T-helper 17 cell (primary cell): ENCODE measurements at regions not wholly inside any gene's neighbourhood (a gene's known extent, or its start where the extent isn't known, plus 50 kb on each side); places are given as distances from the start of the nearest gene placed in this dataset.
A peak's percentile ranks its signal among the peaks of the same experiment; 100 is the strongest.

ENCODE experiments used
- ATAC-seq: fragments of 150-1000 bp; cut with Tn5 transposase; 2 replicates; pipeline ENCODE4 v1.10.0; 2021; ENCODE audit warnings: mild to moderate bottlenecking, moderate library complexity
- DNase-seq, 3 donors: peaks; one replicate each; pipeline versions ENCODE4 v3.0.0 to v3.0.0-alpha.2; 2020 to 2021
- H3K9me3 ChIP-seq: one replicate; pipeline ENCODE4 v1.7.0; 2013; ENCODE audit warnings: low read length, mild to moderate bottlenecking; ENCODE audit not compliant: control insufficient read depth, poor library complexity, severe bottlenecking
- H3K27ac Mint-ChIP-seq: one replicate; pipeline ENCODE4 v1.8.0; 2022; ENCODE audit warnings: mild to moderate bottlenecking, moderate library complexity, mixed read lengths
- H3K27me3 Mint-ChIP-seq: one replicate; pipeline ENCODE4 v1.8.0; 2022; ENCODE audit warnings: mixed read lengths
- H3K36me3 Mint-ChIP-seq: one replicate; pipeline ENCODE4 v1.8.0; 2022; ENCODE audit warnings: low read depth, mixed read lengths
- H3K4me1 Mint-ChIP-seq: one replicate; pipeline ENCODE4 v1.8.0; 2022; ENCODE audit warnings: mild to moderate bottlenecking, mixed read lengths
- H3K4me3 Mint-ChIP-seq: one replicate; pipeline ENCODE4 v1.8.0; 2022; ENCODE audit warnings: mild to moderate bottlenecking, moderate library complexity, mixed read lengths

DNA sequence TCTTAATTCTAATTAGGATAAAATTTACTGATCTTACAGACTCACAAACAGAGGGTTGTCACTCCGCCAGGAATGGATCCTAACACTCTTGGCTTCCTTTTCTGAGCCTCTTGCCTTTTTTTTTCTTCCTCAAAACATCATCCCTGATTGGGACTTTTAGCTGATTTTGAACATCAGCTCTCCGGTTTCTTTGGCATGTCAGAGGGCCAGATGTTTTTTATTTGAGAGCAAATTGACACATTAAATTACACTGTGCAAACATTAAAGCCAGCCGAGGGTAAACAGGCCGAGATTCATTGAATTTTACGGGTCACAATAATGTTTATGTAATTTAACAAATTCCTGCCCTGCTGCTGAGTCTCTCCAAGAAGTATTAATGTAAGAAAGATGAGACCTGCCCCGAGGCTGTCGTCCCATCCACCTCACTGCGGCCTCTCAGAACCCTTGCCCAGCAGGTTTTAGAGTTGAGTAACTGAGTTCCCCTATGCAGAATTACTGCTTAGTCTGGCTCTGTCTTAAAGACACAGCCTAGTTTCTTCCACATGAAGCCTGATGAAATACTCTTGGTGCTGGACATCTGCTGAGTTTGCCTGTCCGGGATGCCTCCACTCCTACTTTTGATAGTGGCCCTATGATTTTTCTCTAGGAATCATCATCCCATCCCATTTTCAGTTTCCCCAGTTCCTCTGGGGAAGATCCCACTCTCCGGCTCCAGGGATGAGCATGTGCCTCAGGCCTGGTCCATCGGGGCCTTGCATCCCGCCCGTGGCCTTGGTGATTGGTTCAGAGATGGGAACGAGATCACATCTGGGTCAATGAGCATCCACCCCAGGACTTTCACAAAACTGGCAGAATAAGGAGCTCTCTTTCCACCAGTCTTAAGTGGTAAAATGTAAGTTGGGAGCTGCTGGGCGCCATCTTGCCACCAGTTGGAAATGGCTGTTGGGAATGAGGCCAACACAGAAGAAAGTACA, 226.6 kb upstream of the TLE3 start:
- Mint-ChIP-seq H3K4me1 (peaks cover 13% of the 10 kb centered on the region), H3K4me3 (no peak overlapping the region), H3K27me3 (no peaks in the 10 kb centered on the region), H3K36me3 (no peaks in the 10 kb centered on the region), H3K27ac (no peak overlapping the region)
- ATAC-seq (no peak), DNase-seq (no peak)
- no peaks in the 10 kb centered on the region for H3K9me3 ChIP-seq

DNA sequence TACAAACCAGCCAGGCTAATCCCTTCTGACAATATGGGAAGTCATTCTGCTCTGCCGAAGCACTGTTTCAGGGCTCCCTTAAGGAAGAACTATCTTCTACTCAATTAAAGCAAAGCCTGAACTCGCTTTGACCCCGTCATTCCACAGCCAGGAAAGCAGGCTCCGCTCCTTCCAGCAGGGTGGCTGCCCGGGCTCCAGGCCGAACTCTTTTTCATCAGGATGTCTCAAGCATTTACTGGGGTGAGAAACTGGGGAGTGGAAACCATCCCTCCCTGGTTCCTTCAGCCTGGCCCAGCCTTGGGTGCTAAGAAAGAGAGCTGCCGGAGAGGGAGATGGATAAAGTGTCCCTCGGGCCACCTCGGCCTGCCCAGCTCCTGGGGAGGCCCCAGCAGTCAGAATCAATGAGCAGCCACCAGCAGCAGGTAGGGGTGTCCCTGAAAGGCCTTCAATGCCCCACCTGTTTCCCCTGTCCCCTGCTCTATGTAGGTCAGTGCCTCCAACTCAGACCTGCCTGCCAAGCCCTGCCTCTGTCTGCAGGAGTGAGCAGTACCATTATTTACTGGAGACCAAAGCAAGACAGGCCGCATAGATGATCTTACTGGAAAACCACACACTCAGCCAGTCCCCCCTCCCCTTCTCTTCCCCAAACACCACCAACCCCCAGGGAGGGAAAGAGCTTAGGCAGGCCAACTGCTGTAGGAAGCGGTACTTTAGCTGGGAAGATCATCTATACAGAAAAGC, 225.6 kb upstream of the TLE3 start:
- Mint-ChIP-seq H3K4me3 (no peak overlapping the region), H3K27me3 (no peaks in the 10 kb centered on the region), H3K36me3 (no peaks in the 10 kb centered on the region), H3K4me1 (peaks cover 7% of the 10 kb centered on the region), H3K27ac (no peak overlapping the region)
- DNase-seq (no peak), ATAC-seq (no peak)
- no peaks in the 10 kb centered on the region for H3K9me3 ChIP-seq

- DNase-seq (no peak), ATAC-seq (no peak)
- no peaks in the 10 kb centered on the region for H3K36me3 Mint-ChIP-seq
- peaks cover under 1% of the 10 kb centered on the region for H3K4me1 Mint-ChIP-seq
- no peak overlapping the region for H3K27ac Mint-ChIP-seq
- H3K27me3 Mint-ChIP-seq, result no peaks in the 10 kb centered on the region
- no peaks in the 10 kb centered on the region for H3K9me3 ChIP-seq
- no peak overlapping the region for H3K4me3 Mint-ChIP-seq
These were observed 224.4 kb upstream of the TLE3 start for GRCh38 chr15:70322051-70322668.

DNA sequence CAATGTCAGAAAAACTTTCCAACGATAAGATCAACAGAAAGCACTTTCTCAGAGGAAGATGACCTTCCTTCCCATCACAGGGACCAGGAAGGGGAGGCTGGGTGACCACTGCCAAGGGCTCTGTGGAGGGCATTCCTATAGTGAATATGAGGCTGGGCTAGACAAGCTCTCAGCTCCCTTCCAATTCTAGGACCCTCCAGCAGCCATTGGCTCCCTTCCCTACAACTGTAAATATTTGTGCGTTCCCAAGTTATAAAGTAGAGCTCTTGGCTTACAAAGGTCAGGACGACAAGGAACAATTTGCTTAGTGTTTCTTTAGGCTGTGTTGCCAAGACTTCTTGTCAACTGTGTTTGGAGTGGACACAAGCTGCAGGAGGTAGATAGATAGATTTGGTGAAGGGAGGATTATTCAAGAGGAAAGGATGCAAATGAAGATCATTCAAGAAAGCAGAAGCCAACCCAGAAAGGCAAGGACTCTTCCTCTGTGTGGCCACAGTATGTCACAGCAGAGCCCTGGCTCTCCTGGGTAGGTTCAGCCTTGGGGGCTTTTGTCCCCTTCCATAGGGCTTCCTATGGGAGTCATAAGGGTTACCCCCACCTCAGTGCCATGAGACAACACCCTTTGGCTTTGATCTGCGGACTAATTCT, 223.6 kb upstream of the TLE3 start:
- Mint-ChIP-seq H3K4me1 (no peaks in the 10 kb centered on the region), H3K4me3 (no peak overlapping the region), H3K27ac (no peak overlapping the region), H3K36me3 (no peaks in the 10 kb centered on the region), H3K27me3 (peaks cover 5% of the 10 kb centered on the region)
- DNase-seq, result no peak
- ATAC-seq, result no peak
- no peaks in the 10 kb centered on the region for H3K9me3 ChIP-seq

- no peaks in the 10 kb centered on the region for H3K4me1 Mint-ChIP-seq
- no peak overlapping the region for H3K4me3 Mint-ChIP-seq
- no peaks in the 10 kb centered on the region for H3K36me3 Mint-ChIP-seq
- H3K9me3 ChIP-seq, result no peaks in the 10 kb centered on the region
- H3K27me3 Mint-ChIP-seq, result peaks cover 10% of the 10 kb centered on the region
- DNase-seq (no peak), ATAC-seq (peak; percentile 26)
- H3K27ac Mint-ChIP-seq, result no peak overlapping the region
These were observed 222.8 kb upstream of the TLE3 start for GRCh38 chr15:70320482-70320881.

DNA sequence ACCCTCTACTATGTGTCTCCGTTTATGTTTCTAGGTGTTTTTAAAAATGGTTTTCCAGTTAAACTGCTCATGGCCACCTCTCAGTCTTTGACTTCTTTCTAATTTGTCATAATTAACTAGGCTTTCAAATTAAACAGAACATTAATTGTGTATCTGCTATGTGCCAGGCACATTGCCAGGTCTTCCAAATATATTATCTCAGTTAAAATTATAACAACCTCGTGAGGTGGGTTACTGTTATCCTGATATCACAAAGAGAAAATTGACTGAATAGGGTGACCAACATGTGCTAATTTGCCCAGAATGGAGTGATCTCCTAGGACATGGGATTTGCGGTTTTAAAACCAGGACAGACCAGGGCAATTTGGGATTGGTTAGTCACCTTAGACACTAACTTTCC, 222.4 kb upstream of the TLE3 start:
- Mint-ChIP-seq H3K27ac (no peak overlapping the region), H3K36me3 (no peaks in the 10 kb centered on the region), H3K4me3 (no peak overlapping the region), H3K27me3 (peaks cover 10% of the 10 kb centered on the region), H3K4me1 (no peaks in the 10 kb centered on the region)
- no peak for DNase-seq
- ATAC-seq, result no peak
- no peaks in the 10 kb centered on the region for H3K9me3 ChIP-seq

DNA sequence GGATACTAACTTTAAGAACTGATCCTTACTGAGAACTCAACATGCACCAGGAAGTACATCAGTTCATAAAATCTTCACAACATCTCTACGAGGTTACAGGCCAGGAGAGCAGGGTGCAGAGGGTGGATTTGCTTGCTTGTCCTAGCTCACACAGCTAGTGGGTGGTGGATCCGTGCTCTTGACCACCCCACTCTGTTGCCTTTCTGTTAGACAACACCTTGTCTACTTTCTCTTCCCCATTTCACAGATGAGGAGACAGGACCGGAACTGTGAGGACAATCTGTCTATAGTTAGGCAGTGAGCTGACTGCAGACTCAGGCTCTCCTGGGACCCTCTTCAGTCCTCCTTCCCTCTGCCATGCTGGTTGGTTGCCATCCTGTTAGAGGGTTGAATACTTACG, 221.7 kb upstream of the TLE3 start:
- Mint-ChIP-seq H3K27ac (no peak overlapping the region), H3K36me3 (no peaks in the 10 kb centered on the region), H3K4me1 (no peaks in the 10 kb centered on the region), H3K4me3 (no peak overlapping the region), H3K27me3 (peaks cover 10% of the 10 kb centered on the region)
- DNase-seq (no peak), ATAC-seq (peak; percentile 81)
- H3K9me3 ChIP-seq, result no peaks in the 10 kb centered on the region

DNA sequence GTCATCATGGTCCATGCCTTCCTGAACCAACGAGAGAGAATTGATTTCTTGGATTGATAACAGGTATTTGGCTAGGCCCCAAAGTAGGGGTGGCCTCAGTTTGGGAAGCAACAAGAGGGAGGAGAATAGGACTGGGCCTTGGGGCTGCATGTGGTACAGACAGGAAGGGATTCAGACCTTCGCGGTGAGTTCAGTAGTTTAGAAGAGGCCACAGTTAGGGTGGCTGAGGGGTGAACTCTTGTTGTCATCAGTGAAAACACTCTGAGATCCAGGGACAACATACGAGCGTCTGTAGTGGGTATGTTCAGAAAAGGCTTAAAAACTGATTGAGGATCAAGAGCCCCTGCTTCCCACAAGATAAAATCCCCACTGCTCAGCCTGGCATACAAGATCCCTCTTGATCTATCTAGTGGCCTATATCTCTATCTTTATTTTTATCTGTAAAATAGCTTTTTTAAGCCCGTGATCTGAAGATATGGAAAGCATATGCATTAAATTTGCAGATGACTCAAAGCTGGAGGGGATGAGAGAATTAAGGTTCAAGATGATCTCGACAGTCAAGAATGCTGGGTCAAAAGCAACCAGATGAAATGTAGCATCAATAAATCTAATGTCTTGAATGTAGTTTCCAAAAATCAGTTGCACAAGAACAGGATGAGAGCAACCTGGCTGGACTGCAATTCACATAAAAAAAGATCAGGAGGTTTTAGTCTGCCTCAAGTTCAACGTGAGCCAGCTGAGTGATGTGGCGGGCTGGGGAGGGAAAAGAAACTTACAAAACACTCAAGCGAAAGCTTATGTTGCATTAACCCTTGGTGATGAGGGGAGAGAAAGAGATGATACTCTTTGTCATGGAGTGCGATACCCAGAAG, 221.1 kb upstream of the TLE3 start:
- no peak overlapping the region for H3K4me3 Mint-ChIP-seq
- H3K36me3 Mint-ChIP-seq, result no peaks in the 10 kb centered on the region
- ATAC-seq, result peak; percentile 26
- H3K4me1 Mint-ChIP-seq, result no peaks in the 10 kb centered on the region
- H3K9me3 ChIP-seq, result no peaks in the 10 kb centered on the region
- H3K27ac Mint-ChIP-seq, result no peak overlapping the region
- no peak for DNase-seq
- peaks cover 10% of the 10 kb centered on the region for H3K27me3 Mint-ChIP-seq

DNA sequence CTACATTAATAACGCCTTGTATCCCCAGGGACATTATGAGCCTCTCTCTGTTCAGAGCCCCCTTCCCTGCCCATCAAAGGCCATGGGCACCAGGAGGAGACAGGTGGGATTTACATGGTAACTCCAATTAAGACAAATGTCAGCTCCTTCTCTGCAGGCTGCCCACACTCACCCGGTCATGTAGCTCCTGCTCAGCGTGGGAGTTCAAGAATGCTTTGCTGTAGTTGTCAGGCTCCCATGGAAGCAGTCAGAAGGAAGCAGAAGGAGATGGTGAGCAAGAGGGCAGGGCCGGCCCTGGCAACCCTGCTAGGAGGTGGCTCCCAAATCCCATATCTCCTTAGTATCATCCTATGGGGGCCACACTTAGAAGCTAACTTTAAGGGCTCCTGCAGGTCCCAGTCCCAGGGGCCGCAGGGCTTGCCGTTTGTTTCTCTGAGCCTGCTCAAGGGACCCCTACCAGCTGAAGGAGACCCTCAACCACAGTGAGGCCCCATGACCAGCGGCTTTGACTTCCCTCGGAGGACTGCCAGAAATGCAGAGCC, 218.4 kb upstream of the TLE3 start:
- DNase-seq (no peak), ATAC-seq (no peak)
- H3K27me3 Mint-ChIP-seq, result peaks cover 13% of the 10 kb centered on the region
- no peak overlapping the region for H3K4me3 Mint-ChIP-seq
- H3K4me1 Mint-ChIP-seq, result no peaks in the 10 kb centered on the region
- no peaks in the 10 kb centered on the region for H3K9me3 ChIP-seq
- no peak overlapping the region for H3K27ac Mint-ChIP-seq
- H3K36me3 Mint-ChIP-seq, result no peaks in the 10 kb centered on the region

GRCh38 chr15:70315431-70315830, 217.7 kb upstream of the TLE3 start:
- Mint-ChIP-seq H3K36me3 (no peaks in the 10 kb centered on the region), H3K27ac (no peak overlapping the region), H3K4me3 (no peak overlapping the region), H3K4me1 (no peaks in the 10 kb centered on the region), H3K27me3 (peaks cover 15% of the 10 kb centered on the region)
- no peak for DNase-seq
- no peaks in the 10 kb centered on the region for H3K9me3 ChIP-seq
- ATAC-seq, result no peak

DNA sequence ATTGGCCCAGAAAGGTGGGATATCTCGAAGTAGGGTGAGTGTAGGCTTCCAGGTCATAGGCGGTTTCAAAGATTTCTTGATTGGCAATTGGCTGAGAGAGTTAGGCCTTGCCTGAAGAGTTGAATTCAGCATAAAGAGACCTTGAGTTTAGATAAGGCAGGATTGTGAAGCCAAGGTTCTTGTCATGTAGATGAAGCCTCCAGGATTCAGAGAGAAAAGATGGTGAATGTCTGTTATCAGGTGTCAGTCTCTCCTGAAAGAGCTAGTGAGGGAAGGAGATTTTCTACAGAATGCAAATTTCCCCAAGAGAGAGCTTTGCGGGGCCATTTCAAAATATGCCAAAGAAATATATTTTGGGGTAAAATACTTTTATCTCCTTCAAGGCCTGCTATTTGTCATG, 217.0 kb upstream of the TLE3 start:
- H3K4me3 Mint-ChIP-seq, result no peak overlapping the region
- H3K27me3 Mint-ChIP-seq, result peaks cover 15% of the 10 kb centered on the region
- no peaks in the 10 kb centered on the region for H3K9me3 ChIP-seq
- H3K4me1 Mint-ChIP-seq, result no peaks in the 10 kb centered on the region
- DNase-seq (no peak), ATAC-seq (no peak)
- no peaks in the 10 kb centered on the region for H3K36me3 Mint-ChIP-seq
- no peak overlapping the region for H3K27ac Mint-ChIP-seq

GRCh38 chr15:70314018-70314354, 216.3 kb upstream of the TLE3 start:
- peaks cover 4% of the 10 kb centered on the region for H3K4me1 Mint-ChIP-seq
- DNase-seq (no peak), ATAC-seq (no peak)
- H3K36me3 Mint-ChIP-seq, result no peaks in the 10 kb centered on the region
- no peak overlapping the region for H3K4me3 Mint-ChIP-seq
- H3K27ac Mint-ChIP-seq, result no peak overlapping the region
- peaks cover 15% of the 10 kb centered on the region for H3K27me3 Mint-ChIP-seq
- no peaks in the 10 kb centered on the region for H3K9me3 ChIP-seq
